Smooth muscle cell (in vitro differentiated cells): ENCODE measurements at regions not wholly inside any gene's neighbourhood (a gene's known extent, or its start where the extent isn't known, plus 50 kb on each side); places are given as distances from the start of the nearest gene placed in this dataset.

Experiments
- DNase-seq: peaks from one replicate; lab custom pipeline; 2025; ENCODE audit not compliant: unreplicated experiment; lab: John Stamatoyannopoulos, UW
- H2AFZ ChIP-seq: fragments of 200-600 bp; sonication (generic); 2 replicates; pipeline ENCODE4 v1.6.0; 2016; ENCODE audit warnings: antibody characterized with exemption, low read depth, mild to moderate bottlenecking
- H3F3A ChIP-seq: fragments of 200-600 bp; sonication (generic); 2 replicates; pipeline ENCODE4 v1.6.0; 2017; ENCODE audit warnings: antibody characterized with exemption, low read depth
- H3K27ac ChIP-seq: fragments of 200-600 bp; sonication (generic); 2 replicates; pipeline ENCODE4 v1.5.1; 2016; ENCODE audit warnings: low read depth, mild to moderate bottlenecking
- H3K27me3 ChIP-seq: fragments of 200-600 bp; sonication (generic); 2 replicates; pipeline ENCODE4 v1.6.1; 2016; ENCODE audit warnings: low read depth, mild to moderate bottlenecking
- H3K36me3 ChIP-seq: fragments of 200-600 bp; sonication (generic); 2 replicates; pipeline ENCODE4 v1.5.1; 2016; ENCODE audit warnings: low read depth
- H3K4me1 ChIP-seq: fragments of 200-600 bp; sonication (generic); 2 replicates; pipeline ENCODE4 v1.5.1; 2016; ENCODE audit warnings: low read depth
- H3K4me2 ChIP-seq: fragments of 200-600 bp; sonication (generic); 2 replicates; pipeline ENCODE4 v1.6.0; 2016; ENCODE audit warnings: mild to moderate bottlenecking
- H3K4me3 ChIP-seq: fragments of 200-600 bp; sonication (generic); 2 replicates; pipeline ENCODE4 v1.5.1; 2016; ENCODE audit warnings: mild to moderate bottlenecking
- H3K79me2 ChIP-seq: fragments of 200-600 bp; sonication (generic); 2 replicates; pipeline ENCODE4 v1.6.0; 2016; ENCODE audit warnings: low read depth, mild to moderate bottlenecking
- H3K9ac ChIP-seq: fragments of 200-600 bp; sonication (generic); 2 replicates; pipeline ENCODE4 v1.6.0; 2016; ENCODE audit warnings: low read depth
- H3K9me3 ChIP-seq: fragments of 200-600 bp; sonication (generic); replicated peaks from 2 replicates; pipeline ENCODE4 v1.5.1; 2016; ENCODE audit warnings: low read depth
- H4K20me1 ChIP-seq: fragments of 200-600 bp; sonication (generic); 2 replicates; pipeline ENCODE4 v1.6.0; 2016; ENCODE audit warnings: low read depth
- CTCF ChIP-seq: fragments of 200-600 bp; sonication (generic); IDR thresholded peaks from 2 replicates; pipeline ENCODE4 v1.5.1; 2017; ENCODE audit warnings: borderline replicate concordance, mild to moderate bottlenecking, antibody characterized with exemption; ENCODE audit not compliant: insufficient read depth, poor library complexity, severe bottlenecking
- WGBS: methylation state at CpG from one replicate; pipeline ENCODE4 v1.1.7; 2016; ENCODE audit warnings: low lambda C conversion rate; 5-methylcytosine and 5-hydroxymethylcytosine counted together

- Histone ChIP-seq H3K9ac (no peak overlapping the region), H3K4me1 (peaks cover 4% of the 10 kb centered on the region), H3F3A (no peaks in the 10 kb centered on the region), H2AFZ (no peak overlapping the region), H3K4me2 (no peak overlapping the region), H3K27me3 (no peaks in the 10 kb centered on the region), H3K79me2 (no peaks in the 10 kb centered on the region), H3K27ac (no peak overlapping the region), H3K36me3 (no peaks in the 10 kb centered on the region), H3K4me3 (no peak overlapping the region), H3K9me3 (no peaks in the 10 kb centered on the region), H4K20me1 (no peaks in the 10 kb centered on the region)
- TF ChIP-seq CTCF, result no peak
- WGBS, result 97% methylated on average over 38 of the region's 39 CpGs
- no peak for DNase-seq
Observed at GRCh38 chr6:167662075-167662880, 164.4 kb upstream of the AFDN start.

DNA sequence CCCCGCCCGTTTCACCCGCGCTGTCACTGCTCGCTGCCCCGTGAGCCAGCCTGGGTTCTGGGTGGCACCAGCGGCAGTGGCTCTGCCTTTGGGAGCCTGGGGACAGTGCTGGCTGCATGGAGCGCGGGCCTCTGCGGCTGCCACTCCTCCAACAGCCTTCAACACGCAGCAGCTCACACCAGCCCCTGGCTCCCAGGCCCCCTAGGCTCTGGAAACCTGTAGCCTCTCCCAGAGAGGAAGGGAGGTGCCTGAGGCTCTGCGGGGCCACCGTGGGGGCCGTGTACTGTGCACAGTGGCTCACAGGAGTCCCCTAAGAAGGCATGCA is 163.9 kb upstream of the AFDN start:
- Histone ChIP-seq H3K9me3 (no peaks in the 10 kb centered on the region), H3K4me1 (peaks cover 4% of the 10 kb centered on the region), H3K27ac (no peak overlapping the region), H3K4me3 (no peak overlapping the region), H3K27me3 (no peaks in the 10 kb centered on the region), H3K4me2 (no peak overlapping the region), H4K20me1 (no peaks in the 10 kb centered on the region), H3K36me3 (no peaks in the 10 kb centered on the region), H3K9ac (no peak overlapping the region), H3K79me2 (no peaks in the 10 kb centered on the region), H3F3A (no peaks in the 10 kb centered on the region), H2AFZ (no peak overlapping the region)
- no peak for DNase-seq
- no peak for TF ChIP-seq CTCF
- WGBS, result 86% methylated on average over 14 of the region's 14 CpGs

- H3K4me3 ChIP-seq, result no peak overlapping the region
- no peaks in the 10 kb centered on the region for H3F3A ChIP-seq
- no peaks in the 10 kb centered on the region for H3K27me3 ChIP-seq
- H3K27ac ChIP-seq, result no peak overlapping the region
- DNase-seq, result no peak
- no peaks in the 10 kb centered on the region for H3K79me2 ChIP-seq
- H3K4me1 ChIP-seq, result peaks cover 4% of the 10 kb centered on the region
- WGBS, result 67% methylated on average over 4 of the region's 4 CpGs
- no peak overlapping the region for H3K4me2 ChIP-seq
- no peak for TF ChIP-seq CTCF
- no peaks in the 10 kb centered on the region for H3K36me3 ChIP-seq
- H2AFZ ChIP-seq, result no peak overlapping the region
- H3K9me3 ChIP-seq, result no peaks in the 10 kb centered on the region
- H4K20me1 ChIP-seq, result no peaks in the 10 kb centered on the region
- H3K9ac ChIP-seq, result no peak overlapping the region
Observed at GRCh38 chr6:167663316-167663715, 163.4 kb upstream of the AFDN start.
